HG03060 (cell line): ENCODE measurements at regions not wholly inside any gene's neighbourhood (a gene's known extent, or its start where the extent isn't known, plus 50 kb on each side); places are given as distances from the start of the nearest gene placed in this dataset.
"Not testable (repeated sequence)": the region's sequence is repeated elsewhere in the genome, so short reads cannot be mapped to it uniquely, and the experiment has no call there.

Source experiments
- ATAC-seq: cut with Tn5 transposase; IDR thresholded peaks from one replicate; pipeline ENCODE4 v1.9.1; 2021; ENCODE audit warnings: low read depth, moderate number of reproducible peaks; ENCODE audit not compliant: unreplicated experiment

GRCh38 chr2:22361571-22361970, 1023.4 kb upstream of the KLHL29 start:
- ATAC-seq: no peak

- no peak for ATAC-seq
Observed at GRCh38 chr2:22375096-22375495, 1009.9 kb upstream of the KLHL29 start.

DNA sequence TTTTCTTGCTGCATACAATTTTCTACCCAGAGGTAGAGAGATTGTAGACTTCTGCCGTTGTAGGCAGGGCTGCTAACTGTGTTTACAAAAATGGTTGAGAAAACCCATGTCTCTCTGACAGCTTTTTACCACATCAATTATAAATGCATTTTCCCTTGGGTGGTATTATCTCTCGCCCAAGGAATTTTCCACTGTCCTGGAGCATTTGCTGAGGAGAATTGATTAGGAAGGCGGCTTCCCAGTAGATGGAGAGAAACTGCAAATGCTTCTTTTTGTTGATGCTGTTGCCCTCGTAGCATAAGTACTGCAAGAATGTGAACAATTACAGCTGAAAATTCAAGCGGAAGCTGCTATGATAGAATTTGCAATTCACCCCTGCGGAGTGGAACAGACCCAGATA, 1007.7 kb upstream of the KLHL29 start:
- no peak for ATAC-seq

DNA sequence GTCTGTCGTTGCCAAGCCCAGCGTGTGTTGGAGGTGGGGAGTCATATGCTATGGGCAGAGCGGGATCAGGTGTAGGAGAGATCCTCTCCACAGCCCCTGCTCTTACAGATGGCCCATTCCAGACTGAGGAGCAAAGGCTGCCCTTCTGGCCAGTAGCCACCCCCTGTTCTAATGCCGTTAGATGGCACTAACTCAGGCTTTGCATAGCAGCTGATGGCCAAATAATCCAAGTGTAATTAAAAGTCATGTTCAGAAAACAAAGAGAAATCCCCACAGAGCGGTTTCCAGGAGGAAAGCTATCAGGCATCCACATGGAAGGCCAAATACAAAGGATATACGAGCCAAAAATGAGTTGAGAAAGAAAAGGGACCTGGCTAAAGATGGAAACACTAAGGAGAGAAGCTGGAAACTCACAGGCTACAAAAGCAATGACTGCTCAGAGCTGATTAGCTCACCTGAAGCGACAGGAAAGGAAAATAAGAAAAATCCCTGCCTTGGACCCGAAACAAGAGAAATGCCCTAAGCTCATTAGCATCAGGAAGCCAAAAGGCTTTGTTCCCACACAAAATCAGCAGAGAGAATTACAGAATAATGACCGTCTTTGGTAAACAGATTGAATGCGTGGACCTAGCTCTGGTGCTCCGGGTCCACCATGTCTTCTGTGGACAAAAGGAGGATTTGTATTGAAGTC, 1002.4 kb upstream of the KLHL29 start:
- no peak for ATAC-seq

GRCh38 chr2:22397847-22398246, 987.1 kb upstream of the KLHL29 start:
- no peak for ATAC-seq

- ATAC-seq: no peak
Observed at GRCh38 chr2:22403748-22404147, 981.2 kb upstream of the KLHL29 start.

DNA sequence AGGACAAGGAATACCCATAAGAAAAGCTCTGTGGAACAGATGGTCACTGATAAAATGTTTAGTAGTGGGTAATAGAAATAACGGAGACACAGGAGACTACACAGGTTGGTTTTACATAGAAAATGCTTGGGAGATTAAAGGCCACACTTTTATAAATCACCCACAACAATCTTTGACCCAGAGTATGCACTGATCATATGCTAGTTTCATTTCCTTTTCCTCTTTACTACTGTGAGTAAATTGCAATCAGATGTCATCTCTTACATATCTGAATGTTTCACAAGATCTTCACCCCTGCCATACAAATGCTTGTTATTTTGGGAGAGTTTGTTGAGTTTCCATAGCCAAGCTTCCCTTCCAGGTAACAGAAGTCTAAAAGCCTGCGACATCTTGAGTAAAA, 978.4 kb upstream of the KLHL29 start:
- ATAC-seq: no peak

- no peak for ATAC-seq
Observed at GRCh38 chr2:22420076-22420475, 964.9 kb upstream of the KLHL29 start.

- no peak for ATAC-seq
Observed at GRCh38 chr2:22442051-22442450, 942.9 kb upstream of the KLHL29 start.

GRCh38 chr2:22444281-22444680, 940.7 kb upstream of the KLHL29 start:
- no peak for ATAC-seq

DNA sequence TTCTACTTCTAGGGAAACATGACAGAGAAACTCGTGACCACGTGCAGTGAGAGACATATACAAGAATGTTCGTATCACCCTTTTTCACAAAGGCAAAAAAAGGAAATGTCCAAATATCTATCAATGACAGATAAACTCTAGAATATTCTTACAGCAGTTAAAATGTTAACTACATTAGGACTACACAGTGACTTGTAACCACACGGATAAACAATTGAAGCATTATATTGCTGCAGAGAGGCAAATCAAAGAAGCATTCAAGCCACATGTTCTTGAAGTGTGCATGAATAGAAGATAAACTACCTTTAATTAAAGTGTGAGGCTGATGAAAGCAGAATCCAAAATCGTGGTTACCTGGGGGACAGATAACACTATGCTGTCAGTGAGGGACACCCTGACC, 935.3 kb upstream of the KLHL29 start:
- no peak for ATAC-seq

GRCh38 chr2:22450831-22451230, 934.1 kb upstream of the KLHL29 start:
- no peak for ATAC-seq

- no peak for ATAC-seq
Observed at GRCh38 chr2:22454826-22455485, 930.0 kb upstream of the KLHL29 start.

DNA sequence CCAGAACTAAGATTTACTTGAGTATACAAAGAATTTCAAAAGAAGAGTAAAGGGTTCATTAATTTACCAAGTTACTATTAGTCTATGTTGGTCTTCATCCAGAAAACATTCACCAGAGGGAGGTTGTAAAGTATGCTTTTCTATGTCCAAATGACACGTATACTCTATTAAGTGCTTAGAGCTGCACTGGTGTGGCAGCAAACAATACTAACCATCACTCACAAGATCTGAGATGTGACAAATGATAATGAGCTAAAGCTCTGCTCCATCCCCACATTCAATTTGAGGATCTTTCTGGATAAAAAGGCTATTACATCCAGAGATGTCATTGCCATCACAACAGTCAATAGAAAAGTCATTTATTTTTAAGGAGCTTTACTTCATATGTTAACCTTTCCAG, 926.5 kb upstream of the KLHL29 start:
- no peak for ATAC-seq

DNA sequence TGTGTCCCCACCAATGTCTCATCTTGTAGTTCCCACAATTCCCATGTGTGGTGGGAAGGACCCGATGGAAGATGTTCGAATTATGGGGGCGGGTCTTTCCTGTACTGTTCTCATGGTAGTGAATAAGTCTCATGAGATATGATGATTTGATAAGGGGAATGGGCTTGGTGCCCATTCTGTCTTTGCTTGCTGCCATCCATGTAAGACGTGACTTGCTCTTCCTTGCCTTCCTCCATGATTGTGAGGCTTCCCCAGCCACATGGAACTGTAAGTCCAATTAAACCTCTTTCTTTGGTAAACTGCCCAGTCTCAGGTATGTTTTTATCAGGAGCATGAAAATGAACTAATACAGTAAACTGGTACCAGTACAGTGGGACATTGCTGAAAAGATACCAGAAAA, 909.9 kb upstream of the KLHL29 start:
- not testable (repeated sequence) for ATAC-seq

- ATAC-seq: no peak
Observed at GRCh38 chr2:22478329-22478728, 906.6 kb upstream of the KLHL29 start.

DNA sequence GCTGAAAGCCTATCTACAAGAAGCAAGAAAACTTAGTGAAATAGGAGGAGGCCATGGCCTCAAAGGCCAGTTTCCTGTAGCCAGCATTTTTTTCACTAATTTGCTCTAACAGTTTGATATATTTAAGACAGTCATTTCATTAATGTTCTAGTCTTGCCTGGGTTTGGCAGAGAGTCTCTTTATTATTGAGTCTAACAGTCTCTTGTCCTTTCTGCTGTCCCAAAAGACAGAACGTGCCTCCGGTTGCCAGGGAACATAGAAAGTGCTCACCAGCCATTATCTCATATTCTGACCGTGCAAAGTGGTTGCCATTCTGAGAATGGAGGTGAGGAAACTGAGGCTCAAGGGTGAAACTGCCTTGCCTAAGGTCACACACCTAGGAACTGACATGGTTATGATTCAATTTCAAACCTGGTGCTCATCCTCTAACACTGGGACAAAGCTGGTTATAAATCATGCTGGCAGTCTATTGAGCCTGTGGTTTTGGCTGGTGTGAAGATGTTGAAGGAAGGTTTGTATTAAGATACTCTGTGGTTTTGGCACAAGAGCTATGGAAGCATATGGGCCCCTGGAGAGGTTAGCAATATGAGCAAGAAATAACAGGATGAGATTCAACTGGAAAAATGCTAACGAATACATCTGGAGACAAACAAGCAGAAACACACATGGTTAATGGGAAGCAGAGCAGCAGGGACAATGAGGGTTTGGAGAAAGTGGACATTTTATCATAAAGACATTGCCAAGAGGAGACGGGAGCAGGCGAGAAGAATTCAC, 903.3 kb upstream of the KLHL29 start:
- ATAC-seq: no peak

DNA sequence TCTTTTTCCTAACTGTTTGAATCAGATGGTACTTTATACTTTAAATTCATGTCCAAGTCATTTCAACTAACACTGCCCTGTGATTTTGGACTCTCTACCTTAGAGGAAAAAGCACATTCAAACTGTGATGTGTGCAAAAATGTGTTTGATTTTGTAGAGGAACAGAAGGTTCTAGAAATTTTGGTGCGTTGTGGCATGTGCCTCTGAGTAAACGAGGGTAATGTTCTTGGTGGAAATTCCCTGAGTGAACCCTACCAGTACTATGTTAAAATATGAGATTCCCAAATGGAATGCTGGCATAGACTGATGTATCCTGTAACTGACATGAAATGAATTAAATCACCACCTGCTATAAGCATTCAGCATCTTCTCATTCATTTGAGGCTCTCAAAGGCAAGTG, 901.9 kb upstream of the KLHL29 start:
- no peak for ATAC-seq

- ATAC-seq: no peak
Observed at GRCh38 chr2:22485486-22485885, 899.5 kb upstream of the KLHL29 start.

DNA sequence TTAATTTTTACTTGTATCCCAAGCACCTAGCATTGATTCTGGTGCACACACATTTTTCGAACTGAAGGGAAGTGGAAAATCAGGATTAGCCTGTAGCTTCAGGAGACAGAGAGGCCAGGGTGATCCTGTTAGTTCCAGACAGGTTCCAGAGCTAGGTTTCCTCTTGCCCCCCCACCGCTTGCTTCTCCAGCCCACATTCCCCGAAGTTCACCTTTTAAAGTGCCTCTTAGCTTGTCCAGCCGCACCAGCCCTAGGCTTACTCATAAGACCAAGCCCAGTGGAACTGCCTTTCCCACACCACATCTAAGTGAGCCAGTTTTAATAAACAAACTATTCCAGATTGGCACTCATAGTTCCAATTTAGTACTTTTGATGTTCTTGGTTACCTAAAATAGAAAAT, 898.6 kb upstream of the KLHL29 start:
- no peak for ATAC-seq

GRCh38 chr2:22487036-22487435, 897.9 kb upstream of the KLHL29 start:
- ATAC-seq: no peak

- ATAC-seq: no peak
Observed at GRCh38 chr2:22487541-22487940, 897.4 kb upstream of the KLHL29 start.
